HG02970 (cell line): ENCODE measurements at regions not wholly inside any gene's neighbourhood (a gene's known extent, or its start where the extent isn't known, plus 50 kb on each side); places are given as distances from the start of the nearest gene placed in this dataset.

Experiments
- ATAC-seq: cut with Tn5 transposase; IDR thresholded peaks from one replicate; pipeline ENCODE4 v1.9.1; 2021; ENCODE audit warnings: mild to moderate bottlenecking, moderate library complexity, moderate number of reproducible peaks; ENCODE audit not compliant: unreplicated experiment, low FRiP score

DNA sequence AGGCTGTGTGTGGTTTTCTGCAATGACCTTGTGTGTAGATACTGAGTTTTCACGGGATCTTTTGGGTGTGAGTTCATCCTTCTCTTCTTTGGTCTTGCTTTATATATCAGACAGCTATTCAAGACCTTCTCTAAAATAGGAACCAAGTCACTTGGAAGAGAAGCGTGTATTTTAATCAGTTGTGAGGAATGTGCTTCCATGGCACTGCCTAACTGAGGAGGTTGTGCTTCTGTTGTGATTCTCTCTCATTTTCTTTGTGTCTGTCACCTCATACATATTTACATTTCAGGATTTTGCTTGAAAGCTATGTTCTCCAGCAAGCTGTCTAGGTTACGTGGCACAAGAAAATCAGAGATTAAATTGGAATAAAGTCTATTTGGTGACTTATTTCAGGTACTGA is 428.7 kb downstream of the QKI start:
- ATAC-seq, result no peak

DNA sequence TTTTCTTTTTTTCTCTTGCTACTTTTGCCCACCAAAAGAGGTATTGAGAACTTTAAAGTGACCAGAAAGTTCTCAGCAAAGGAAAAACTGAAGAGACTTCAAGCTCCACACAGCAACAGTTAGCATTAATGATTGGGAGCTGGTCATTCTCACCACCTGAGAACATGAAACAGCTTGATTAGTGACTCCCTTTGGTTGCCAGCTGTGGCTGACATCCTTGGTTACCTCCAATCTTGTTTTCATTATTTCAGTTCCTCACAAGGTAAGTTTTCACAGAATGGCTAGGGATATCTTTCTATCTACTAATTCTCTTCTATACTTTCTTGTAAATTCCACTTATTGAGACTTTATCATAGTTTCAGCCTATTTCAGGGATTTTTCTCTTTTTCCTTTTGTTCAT is 427.9 kb downstream of the QKI start:
- no peak for ATAC-seq

DNA sequence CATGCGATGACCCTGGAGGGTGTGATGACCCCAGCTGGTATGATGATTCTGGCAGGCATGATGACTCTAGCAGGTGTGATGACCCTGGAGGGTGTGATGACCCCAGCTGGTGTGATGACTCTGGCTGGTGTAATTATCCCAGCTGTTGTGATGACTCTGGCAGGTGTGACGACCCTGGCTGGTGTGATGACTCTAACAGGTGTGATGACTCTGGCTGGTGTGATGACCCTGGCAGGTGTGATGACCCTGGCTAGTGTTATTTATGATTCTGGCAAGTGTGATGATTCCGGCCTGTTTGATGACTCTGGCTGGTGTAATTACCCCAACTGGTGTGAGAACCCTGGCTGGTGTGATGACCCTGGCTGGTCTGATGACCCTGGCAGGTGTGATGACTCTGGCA is 427.2 kb downstream of the QKI start:
- no peak for ATAC-seq

DNA sequence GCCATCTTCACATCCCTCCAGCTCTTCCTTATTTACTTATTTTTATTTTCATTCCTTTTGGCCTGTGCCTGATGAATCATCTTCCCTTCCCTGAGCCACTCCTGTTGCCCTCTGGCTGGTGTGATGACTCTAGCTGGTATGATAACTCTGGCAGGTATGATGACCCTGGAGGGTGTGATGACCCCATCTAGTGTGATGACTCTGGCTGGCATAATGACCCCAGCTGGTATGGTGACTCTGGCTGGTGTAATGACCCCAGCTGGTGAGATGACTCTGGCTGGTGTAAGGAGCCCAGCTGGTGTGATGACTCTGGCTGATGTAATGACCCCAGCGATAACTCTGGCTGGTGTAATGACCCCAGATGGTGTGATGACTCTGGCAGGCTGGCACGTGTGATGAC is 426.8 kb downstream of the QKI start:
- ATAC-seq, result no peak

DNA sequence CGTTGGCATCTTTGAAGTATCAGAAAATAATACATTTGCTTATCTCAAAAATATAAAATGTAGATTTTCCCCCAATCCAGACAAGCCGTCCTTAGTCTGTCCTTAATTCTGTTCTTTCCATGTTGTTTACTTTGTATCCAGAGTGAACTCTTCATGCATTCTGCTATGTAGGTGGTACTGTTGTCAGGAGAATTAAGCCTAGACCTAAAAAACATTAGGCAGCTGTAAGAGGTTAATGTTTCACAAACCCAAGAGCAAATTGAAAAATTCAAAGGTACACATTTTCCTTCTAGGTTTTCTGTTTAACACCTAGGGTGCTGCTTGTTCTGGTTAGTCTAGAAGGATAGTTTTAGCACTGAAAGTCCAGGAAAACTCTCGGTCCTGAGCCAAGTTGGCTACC is 426.4 kb downstream of the QKI start:
- no peak for ATAC-seq

GRCh38 chr6:163839296-163839695 is 424.8 kb downstream of the QKI start:
- no peak for ATAC-seq

DNA sequence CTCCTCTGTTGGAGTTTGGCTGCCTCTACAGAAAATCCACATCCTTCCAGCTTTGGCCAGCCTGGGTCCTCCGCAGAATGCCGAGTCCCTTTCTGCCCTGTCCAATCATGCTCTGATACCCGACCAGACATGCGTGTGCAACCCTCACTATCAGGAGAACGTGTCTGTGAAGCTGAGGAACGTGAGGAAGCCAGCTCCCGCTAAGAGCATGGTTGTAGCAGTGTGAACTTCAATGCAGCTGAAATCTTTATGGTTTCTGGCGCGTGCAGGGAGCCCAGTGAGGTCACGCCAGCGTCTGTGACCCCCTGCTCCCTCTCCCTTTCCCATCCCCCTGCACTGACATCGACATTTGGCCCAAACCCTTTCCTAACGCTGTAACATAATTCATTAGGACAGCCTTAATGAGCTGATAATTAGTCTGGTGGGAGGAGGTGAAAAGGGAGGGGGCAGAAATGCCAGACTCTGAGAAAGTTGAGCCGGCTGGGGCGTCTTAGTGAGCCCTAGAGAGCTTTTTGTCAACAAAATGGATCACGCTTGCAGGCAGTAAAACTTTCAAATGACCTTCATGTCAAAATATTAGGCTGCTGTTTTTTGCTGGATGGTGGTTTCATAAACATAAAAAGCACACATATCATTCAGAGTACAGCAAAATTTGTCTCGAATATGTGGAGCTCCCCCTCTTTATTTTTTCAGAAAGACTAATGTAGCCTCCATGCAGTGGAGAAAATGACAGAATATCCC is 423.3 kb downstream of the QKI start:
- no peak for ATAC-seq

DNA sequence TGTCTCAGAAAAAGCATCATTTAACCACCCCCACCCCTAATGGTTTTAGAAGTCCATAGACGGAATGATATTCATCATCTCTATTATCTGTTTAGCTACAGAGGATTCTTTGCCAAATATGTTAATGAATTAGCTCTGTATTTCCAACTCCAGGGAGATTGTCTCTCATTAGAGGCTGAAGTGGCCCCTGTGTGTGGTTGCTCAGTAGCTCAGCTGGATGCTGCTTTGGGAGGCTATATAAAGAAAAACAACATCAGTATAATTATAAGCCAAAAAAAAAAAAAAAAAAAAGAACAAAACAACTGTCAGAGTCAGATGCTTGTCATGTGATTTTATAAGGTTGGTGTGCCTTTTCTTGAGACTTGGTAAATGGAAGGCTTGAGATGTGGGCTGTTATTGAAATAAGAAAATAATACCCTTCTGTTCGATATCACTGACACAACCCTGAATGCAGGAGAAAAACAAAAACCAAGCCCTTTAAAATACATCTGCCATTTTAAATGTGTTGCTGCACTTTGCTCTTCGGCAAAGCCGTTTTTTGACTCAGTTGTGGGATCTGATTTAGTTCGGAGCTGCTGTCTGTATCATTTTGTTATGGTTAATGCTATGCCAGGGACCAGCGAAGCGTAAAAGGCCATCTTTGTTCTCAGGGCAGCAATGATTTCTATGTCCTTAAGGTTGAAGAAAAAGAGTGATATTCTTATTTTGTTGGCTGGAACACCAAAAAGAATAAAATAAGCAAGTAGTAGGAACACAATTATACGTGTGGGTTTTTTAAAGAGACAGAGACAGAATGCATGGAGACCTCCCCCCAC is 422.6 kb downstream of the QKI start:
- no peak for ATAC-seq

- no peak for ATAC-seq
Measured at GRCh38 chr6:163835439-163836171, 421.1 kb downstream of the QKI start.

DNA sequence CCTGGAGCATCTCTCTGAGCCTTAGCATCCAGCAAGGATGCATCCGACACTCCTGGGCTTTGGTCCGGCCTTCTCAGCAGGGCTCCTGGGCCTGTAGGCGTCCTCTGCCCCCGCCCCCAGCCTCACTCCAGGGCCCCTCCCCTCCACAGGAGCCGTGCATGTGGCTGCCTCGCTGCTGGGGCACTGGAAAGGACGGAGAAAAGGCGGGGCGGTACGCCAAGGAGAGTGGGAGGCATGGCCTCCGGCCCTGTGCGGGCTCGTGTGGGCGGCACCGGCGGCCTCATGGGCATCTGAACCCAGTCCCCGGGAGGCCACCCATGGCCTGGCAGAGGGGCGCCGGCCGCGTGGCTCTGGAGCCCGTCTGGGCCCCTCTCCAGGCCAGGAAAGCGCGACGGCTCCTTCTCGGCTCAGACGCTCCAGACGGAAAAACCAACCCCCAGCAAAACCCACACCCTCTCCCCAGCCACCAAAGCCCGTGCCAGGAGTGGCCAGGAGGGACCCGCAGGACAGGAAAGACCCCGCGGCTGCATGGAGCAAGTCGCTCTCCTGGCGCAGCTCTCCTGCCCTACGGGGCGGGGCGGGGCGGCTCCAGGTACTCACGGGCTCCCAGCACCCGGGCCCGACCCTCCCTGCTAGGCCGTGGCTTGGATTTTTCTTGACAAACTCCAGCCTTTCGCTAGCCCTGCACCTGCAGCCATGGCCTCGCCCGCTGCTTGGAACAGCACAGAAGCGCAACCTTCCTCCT is 419.9 kb downstream of the QKI start:
- ATAC-seq, result no peak

DNA sequence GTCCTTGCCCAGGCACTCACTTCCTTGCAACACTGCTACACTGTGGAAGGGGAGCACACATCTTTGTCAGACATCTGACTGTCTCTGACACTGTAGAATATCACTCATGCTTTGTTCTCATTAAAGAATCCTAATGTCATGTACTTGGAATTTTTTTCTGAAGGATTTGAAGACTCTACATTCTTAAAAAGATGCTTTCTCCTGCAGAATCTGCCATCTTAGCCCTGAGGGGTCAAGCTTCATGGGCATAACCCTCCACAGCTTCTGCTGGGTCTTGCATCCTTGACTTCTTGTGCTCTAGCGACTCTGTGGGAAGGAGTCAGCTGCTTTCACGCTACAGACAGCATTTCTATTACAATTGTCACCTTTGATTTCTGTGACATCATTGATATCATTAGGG is 417.2 kb downstream of the QKI start:
- no peak for ATAC-seq

DNA sequence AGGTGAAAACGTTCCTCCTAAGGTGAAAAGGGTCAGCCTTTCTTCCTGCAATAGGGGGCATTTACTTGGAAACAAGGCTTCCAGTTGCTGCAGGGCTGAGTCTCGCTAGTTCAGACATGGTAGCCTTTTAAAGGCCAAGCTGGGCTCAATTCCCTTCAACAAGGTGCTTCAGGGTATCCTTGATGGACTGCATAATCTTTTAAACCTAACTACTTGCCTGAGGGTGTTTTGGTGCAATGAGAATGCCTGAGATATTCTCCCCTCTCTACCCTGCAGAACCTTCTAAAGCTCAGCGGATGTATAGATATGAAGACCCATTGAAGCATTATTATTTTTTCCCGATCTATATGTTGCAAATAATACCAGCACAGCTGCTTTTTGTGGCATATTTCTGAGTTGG is 416.1 kb downstream of the QKI start:
- ATAC-seq, result no peak

DNA sequence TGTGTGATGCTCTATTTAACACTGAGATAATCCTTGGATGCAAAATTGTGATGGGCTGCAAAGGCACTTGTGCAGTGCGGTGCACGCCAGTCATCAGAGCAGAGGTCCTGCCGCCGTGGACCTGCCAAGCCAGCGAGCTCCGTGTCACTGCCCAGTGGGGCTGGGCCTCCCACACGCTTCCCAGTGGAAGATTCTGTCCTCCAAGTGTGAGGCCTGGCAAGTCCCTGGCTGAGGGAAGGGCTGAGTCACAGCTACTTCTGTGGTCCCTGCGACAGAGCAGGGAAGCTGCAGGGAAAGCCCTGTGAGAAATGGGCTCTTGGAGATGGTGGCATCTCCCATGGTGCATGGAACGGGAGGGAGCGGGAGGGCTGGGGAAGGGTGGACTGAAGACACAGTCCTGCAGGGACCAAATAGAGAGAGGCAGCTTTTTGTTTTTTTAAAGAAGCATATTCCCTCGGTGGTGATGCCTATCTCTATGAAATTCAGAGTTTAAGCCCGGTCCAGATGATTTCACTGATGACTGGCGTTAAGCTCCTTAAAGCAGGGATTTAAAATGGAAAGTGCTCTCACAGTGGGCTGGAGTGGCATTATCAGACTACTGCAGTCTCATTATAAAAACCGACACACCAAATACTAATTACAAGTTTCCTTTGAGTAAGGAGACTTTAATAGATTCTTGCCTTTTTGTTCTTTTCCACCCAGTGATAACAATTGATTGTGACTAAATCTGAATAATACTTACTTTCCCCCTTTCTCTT is 413.7 kb downstream of the QKI start:
- ATAC-seq, result no peak

- no peak for ATAC-seq
Measured at GRCh38 chr6:163827143-163827542, 412.6 kb downstream of the QKI start.

DNA sequence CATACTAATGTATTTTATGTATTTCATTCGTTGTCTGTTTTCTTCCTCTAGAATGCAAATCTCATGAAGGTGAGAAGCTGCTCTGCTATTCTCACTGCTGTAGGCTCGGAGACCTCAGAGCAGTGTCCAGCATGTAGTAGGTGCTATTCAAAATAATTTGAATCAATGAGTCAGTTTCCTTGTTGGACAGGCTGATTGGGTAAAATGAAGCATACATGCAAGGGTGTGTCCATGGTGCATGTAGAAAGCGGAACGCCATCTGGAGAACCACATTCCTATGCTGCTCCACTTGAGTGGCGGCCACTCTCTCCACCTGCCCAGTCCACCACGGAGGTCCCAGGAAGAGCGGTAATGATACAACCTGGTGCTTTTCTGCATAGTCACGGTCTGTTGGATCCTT is 412.1 kb downstream of the QKI start:
- ATAC-seq, result no peak

GRCh38 chr6:163825033-163825432 is 410.5 kb downstream of the QKI start:
- no peak for ATAC-seq

GRCh38 chr6:163823577-163823976 is 409.1 kb downstream of the QKI start:
- no peak for ATAC-seq

DNA sequence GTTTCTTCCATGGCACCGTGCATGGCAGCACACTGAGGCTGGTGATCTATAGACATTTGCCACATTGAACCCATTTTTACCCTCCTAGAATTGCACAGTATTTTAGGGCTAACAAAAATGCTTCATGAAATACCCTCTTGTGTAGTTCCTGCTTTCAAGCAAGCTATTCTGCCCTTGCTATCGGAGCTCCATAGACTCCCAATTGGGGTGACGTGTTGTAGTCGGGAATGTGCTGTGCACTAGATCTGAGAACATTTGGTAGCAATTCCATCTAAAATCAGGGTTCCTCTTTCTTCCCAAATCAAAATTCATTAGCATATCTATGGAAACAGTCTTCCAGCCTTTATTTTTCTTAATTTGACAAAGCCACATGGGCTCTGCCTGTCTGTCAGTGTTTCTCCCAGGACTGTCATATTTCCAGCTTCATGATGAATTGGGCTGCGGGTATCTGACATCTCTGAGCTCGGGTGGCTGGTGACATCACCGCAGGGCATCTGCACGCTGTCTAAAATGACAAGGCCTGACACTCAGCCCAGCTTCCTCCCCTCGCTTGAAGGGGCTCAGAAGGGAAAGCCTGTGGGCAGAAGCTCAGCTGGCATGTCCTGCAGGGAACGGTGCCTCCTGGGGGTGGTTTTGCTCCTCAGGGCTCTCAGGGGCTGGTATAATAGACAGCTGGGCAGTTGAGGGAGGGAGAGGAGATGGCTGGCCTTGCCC is 406.4 kb downstream of the QKI start:
- ATAC-seq, result no peak

DNA sequence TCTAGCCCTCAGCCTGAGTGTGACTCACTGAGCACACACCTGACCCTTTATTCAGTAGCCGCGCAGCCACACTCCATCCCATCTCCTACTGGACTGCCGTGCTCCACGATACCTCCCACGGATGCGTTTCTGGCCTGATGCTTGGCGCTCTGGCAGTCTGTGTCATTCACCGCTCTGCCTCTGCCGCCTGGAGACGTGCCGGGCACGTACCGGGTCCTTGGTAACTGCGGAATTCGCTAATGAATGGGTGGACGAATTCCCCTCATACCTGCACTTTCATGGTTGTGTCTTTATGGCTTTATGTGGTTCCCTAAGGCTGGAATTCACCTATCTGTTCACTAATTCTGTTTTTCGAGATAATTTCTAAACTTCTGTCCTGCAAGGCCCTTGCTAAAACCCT is 405.7 kb downstream of the QKI start:
- no peak for ATAC-seq
